Kidney (tissue), 13 donors: ENCODE measurements at regions not wholly inside any gene's neighbourhood (a gene's known extent, or its start where the extent isn't known, plus 50 kb on each side); places are given as distances from the start of the nearest gene placed in this dataset.

Experiments used
- DNase-seq, 5 donors: peaks; one replicate each; pipeline ENCODE4 v3.0.0-alpha.2; 2013 to 2020
- FAIRE-seq: peaks from 2 replicates; lab custom pipeline; 2012; peaks lifted over from hg19 to GRCh38; lab: Jason Lieb, UNC
- H3K27ac ChIP-seq, 2 donors: one replicate each; pipeline ENCODE4 v1.7.0; 2013; ENCODE audit warnings: low read depth in 2 of 2, low read length in 2 of 2, inconsistent platforms in 1 of 2
- H3K27me3 ChIP-seq: one replicate; pipeline ENCODE4 v1.7.1; 2013; ENCODE audit warnings: low read length, inconsistent platforms; ENCODE audit not compliant: control insufficient read depth, insufficient read depth
- H3K36me3 ChIP-seq, 3 donors: one replicate each; pipeline versions ENCODE4 v1.7.0 to v1.7.1; 2013; ENCODE audit warnings: low read length in 3 of 3, control low read depth in 1 of 3, inconsistent platforms in 1 of 3; ENCODE audit not compliant: insufficient read depth in 3 of 3, control insufficient read depth in 2 of 3
- H3K4me1 ChIP-seq, 3 donors: one replicate each; pipeline versions ENCODE4 v1.7.0 to v1.7.1; 2013; ENCODE audit warnings: low read length in 3 of 3, inconsistent platforms in 1 of 3, low read depth in 1 of 3; ENCODE audit not compliant: control insufficient read depth in 2 of 3, insufficient read depth in 2 of 3
- H3K4me3 ChIP-seq, 3 donors: one replicate each; pipeline versions ENCODE4 v1.7.0 to v1.8.1; 2013; ENCODE audit warnings: low read length in 3 of 3, control low read depth in 1 of 3, inconsistent platforms in 1 of 3
- H3K9ac ChIP-seq, 3 donors: one replicate each; pipeline versions ENCODE4 v1.7.0 to v1.7.1; 2013; ENCODE audit warnings: low read length in 3 of 3, control low read depth in 1 of 3, inconsistent platforms in 1 of 3
- H3K9me3 ChIP-seq, 3 donors: one replicate each; pipeline versions ENCODE4 v1.7.0 to v1.7.1; 2013; ENCODE audit warnings: low read length in 3 of 3, control low read depth in 1 of 3, inconsistent platforms in 1 of 3; ENCODE audit not compliant: control insufficient read depth in 2 of 3, insufficient read depth in 1 of 3
- intact Hi-C: fragments of 100-400 bp; cut with DNase I; formaldehyde crosslinking; loops from one replicate; pipeline ENCODE4 v1.11.1; 2022
- TF ChIP-seq, protein P1 (sequence below): IDR thresholded peaks from 3 replicates; pipeline ENCODE4 v1.5.1; 2012; ENCODE audit warnings: mild to moderate bottlenecking, moderate library complexity, borderline replicate concordance; ENCODE audit not compliant: insufficient read depth; ENCODE audit errors: extremely low read depth
- donor health status: control.
- donor health status: control.
- donor health status: control.
- donor health status: control.
- donor health status: control.
- donor health status: DM: yes; HTN: yes; CAD: no.
- donor health status: Normal renal cell carcinoma (clear cell type).

DNA sequence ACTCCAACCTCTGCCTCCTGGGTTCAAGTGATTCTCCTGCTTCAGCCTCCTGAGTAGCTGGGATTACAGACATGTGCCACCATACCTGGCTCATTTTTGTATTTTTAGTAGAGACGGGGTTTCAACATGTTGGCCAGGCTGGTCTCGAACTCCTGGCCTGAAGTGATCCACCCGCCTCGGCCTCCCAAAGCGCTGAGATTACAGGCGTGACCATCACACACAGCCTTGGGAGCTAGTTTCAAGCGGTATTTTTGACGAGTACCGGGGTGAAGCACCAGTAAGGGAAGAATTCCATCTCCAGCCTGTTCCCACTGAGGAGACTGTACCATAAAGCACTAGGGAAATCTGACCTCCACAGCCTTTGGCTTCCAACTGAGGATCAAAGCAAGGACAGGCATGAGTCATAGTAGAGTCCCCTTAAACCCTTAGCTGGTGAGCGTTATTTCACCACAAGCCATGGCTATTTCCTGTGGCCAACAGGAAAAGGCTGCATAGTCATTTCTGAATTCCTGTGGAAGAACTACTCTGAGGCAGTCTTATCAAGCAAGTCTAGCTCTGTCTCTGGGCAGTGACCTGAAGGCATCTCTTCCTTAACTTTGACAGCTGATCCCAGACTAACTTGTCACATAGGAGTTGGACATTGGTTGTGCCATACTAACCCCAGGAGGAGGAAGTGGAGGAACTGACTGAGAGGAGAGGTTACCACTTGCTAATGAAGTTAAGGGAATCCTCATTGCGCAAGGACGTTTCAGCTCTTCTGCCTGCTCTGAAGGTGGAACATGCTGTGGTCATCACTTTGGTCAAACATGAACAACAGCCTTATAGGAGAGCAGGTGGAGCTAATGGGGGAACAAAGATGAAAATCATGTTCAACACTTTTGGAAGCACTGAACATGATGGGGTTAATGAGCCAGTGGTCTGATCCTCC lies 85.8 kb upstream of the DMRT1 start:
- Histone ChIP-seq H3K4me3 (no peak overlapping the region), H3K27me3 (no peaks in the 10 kb centered on the region), H3K9ac (no peak overlapping the region), H3K36me3 (no peaks in the 10 kb centered on the region), H3K4me1 (peaks cover 0 to 9% (median 0%) of the 10 kb centered on the region in 3 donors), H3K27ac (no peak overlapping the region), H3K9me3 (no peaks in the 10 kb centered on the region)
- DNase-seq (no peak), FAIRE-seq (no peak)
- TF ChIP-seq, protein P1, sequence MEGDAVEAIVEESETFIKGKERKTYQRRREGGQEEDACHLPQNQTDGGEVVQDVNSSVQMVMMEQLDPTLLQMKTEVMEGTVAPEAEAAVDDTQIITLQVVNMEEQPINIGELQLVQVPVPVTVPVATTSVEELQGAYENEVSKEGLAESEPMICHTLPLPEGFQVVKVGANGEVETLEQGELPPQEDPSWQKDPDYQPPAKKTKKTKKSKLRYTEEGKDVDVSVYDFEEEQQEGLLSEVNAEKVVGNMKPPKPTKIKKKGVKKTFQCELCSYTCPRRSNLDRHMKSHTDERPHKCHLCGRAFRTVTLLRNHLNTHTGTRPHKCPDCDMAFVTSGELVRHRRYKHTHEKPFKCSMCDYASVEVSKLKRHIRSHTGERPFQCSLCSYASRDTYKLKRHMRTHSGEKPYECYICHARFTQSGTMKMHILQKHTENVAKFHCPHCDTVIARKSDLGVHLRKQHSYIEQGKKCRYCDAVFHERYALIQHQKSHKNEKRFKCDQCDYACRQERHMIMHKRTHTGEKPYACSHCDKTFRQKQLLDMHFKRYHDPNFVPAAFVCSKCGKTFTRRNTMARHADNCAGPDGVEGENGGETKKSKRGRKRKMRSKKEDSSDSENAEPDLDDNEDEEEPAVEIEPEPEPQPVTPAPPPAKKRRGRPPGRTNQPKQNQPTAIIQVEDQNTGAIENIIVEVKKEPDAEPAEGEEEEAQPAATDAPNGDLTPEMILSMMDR = no peak
- intact Hi-C loops = no loop called here

DNA sequence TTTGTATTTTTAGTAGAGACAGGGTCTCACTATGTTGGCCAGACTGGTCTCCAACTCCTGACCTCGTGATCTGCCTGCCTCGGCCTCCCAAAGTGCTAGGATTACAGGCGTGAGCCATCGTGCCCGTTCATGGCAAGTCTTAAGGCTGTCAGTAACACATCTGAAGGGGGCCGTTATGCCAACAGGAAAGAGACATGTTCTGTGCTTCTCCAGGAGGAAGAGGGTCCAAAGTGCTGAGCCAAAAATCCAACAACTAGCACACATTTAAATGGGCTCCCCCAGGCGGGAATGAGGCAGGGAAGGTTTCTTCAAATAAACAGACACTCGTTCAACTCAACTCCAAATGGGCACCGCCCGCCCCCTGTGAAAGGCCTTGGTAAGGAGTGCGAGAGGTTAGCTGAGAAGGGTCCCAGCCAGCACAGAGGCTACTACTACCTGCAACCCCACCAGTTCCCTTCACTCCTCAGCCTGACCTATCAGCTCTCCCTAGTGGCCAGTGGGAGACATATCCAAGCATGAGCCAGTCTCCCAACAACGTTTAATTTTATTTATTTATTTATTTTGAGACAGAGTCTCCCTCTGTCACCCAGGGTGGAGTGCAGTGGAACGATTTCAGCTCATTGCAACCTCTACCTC lies 84.1 kb upstream of the DMRT1 start:
- Histone ChIP-seq H3K4me1 (peaks cover 0 to 9% (median 0%) of the 10 kb centered on the region in 3 donors), H3K9me3 (no peaks in the 10 kb centered on the region), H3K4me3 (no peak overlapping the region), H3K27ac (no peak overlapping the region), H3K9ac (no peak overlapping the region), H3K36me3 (no peaks in the 10 kb centered on the region), H3K27me3 (no peaks in the 10 kb centered on the region)
- FAIRE-seq = no peak
- TF ChIP-seq, protein P1 = peak; percentile 50
- DNase-seq = peak in 4 of 5 donors; percentile 40 to 74 (median 50)
- intact Hi-C loops = no loop called here

DNA sequence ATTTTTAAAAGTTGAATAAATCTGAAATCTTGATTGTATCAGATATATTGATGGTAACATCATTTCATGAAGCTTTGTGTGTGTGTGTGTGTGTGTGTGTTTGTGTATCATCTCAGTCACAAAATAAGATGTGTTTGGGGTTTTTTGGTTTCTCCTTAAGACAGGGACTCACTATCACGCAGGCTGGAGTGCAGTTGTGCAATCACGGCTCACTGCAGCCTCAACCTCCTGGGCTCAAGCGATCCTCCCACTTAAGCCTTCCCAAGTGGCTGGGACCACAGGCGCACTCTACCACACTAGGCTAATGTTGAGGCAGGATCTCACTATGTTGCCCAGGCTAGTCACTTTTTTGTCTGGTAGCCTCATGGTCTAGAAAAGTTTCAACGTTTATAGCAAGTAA lies 83.4 kb upstream of the DMRT1 start:
- no peak overlapping the region for H3K9ac ChIP-seq
- intact Hi-C loops = no loop called here
- no peak overlapping the region for H3K27ac ChIP-seq
- no peaks in the 10 kb centered on the region for H3K27me3 ChIP-seq
- H3K4me3 ChIP-seq = no peak overlapping the region
- FAIRE-seq (no peak), DNase-seq (no peak)
- TF ChIP-seq, protein P1 = no peak
- peaks cover 0 to 9% (median 0%) of the 10 kb centered on the region in 3 donors for H3K4me1 ChIP-seq
- H3K9me3 ChIP-seq = no peaks in the 10 kb centered on the region
- no peaks in the 10 kb centered on the region for H3K36me3 ChIP-seq
